Esophagus muscularis mucosa (tissue), 3 donors: ENCODE measurements at regions not wholly inside any gene's neighbourhood (a gene's known extent, or its start where the extent isn't known, plus 50 kb on each side); places are given as distances from the start of the nearest gene placed in this dataset.

Experiments
- POLR2A ChIP-seq: fragments of 450-650 bp; IDR thresholded peaks from one replicate; pipeline ENCODE4 v1.6.1; 2017; ENCODE audit warnings: antibody characterized with exemption, moderate library complexity, mild to moderate bottlenecking, low read depth
- TF ChIP-seq, protein P1 (sequence below), 3 experiments: fragments of 200-600 bp in 2 of 3; fragments of 450-650 bp in 1 of 3; sonication (generic) in 2 of 3; IDR thresholded peaks; one replicate each; pipeline ENCODE4 v1.5.1; 2017 to 2019; ENCODE audit warnings: antibody characterized with exemption in 3 of 3, mild to moderate bottlenecking in 2 of 3, moderate library complexity in 1 of 3

- TF ChIP-seq, protein P1, sequence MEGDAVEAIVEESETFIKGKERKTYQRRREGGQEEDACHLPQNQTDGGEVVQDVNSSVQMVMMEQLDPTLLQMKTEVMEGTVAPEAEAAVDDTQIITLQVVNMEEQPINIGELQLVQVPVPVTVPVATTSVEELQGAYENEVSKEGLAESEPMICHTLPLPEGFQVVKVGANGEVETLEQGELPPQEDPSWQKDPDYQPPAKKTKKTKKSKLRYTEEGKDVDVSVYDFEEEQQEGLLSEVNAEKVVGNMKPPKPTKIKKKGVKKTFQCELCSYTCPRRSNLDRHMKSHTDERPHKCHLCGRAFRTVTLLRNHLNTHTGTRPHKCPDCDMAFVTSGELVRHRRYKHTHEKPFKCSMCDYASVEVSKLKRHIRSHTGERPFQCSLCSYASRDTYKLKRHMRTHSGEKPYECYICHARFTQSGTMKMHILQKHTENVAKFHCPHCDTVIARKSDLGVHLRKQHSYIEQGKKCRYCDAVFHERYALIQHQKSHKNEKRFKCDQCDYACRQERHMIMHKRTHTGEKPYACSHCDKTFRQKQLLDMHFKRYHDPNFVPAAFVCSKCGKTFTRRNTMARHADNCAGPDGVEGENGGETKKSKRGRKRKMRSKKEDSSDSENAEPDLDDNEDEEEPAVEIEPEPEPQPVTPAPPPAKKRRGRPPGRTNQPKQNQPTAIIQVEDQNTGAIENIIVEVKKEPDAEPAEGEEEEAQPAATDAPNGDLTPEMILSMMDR (IDR thresholded peaks at IDR 0.05) = no peak
- TF ChIP-seq POLR2A = no peak
Measured at GRCh38 chr2:180359522-180360282, 352.6 kb upstream of the CWC22 start.
